ENCODE measurements at regions not wholly inside any gene's neighbourhood (a gene's known extent, or its start where the extent isn't known, plus 50 kb on each side); places are given as distances from the start of the nearest gene placed in this dataset.
A peak's percentile ranks its signal among the peaks of the same experiment; 100 is the strongest.

DNA sequence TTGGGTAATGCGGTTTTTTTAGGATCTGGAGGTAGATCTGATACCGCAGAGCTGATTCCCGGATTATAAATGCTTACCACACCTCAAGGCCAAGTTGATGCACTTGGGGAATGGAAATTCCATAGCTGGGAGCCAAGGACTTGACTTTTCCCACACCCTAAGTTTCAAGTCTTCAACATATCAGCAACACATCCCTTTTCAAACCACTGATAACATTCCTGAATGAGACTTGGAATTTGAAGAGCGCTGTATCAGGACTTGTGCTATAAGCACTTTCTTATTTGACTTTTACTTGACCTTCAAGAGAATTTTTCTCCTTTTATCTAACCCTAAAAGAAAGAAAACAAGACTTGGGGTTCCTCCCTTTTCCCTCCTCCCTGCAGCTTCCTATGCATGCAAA, 90.6 kb upstream of the NAA20 start:
- DNase-seq (ENCODE audit: low spot score), result no peak

DNA sequence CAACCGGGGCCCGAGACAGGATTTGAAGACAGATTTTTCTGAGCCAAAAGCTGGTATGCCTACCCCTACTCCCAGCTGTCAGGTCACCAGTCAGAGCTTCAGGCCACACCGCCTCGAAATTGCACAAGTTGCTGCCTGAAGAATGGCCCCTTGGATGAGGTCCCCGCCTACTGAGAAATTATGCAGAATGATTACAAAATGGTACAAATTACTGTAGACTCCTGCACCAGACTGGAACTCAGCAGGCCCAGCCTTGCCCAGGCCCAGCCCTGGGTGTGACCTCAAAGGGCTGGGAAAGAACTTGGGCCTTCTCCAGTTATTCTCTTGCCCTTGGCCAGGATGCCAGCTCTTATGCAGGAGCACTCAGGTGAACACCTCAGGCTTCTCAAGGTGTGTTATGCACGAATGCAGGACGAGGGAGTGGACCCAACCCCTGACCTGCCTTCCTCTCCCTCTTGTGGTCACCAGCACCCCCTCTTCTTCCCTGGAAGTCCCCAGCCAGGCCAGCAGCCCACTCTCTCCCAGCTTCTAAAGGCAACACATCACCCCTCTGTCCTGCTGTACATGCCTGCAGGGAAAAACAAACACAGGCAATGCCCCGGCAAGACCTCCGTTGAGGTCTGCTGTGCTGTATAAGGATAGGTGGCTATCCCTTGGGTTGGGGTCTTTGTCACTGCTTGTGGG, 88.7 kb upstream of the NAA20 start:
- DNase-seq (ENCODE audit: low spot score), result no peak

DNA sequence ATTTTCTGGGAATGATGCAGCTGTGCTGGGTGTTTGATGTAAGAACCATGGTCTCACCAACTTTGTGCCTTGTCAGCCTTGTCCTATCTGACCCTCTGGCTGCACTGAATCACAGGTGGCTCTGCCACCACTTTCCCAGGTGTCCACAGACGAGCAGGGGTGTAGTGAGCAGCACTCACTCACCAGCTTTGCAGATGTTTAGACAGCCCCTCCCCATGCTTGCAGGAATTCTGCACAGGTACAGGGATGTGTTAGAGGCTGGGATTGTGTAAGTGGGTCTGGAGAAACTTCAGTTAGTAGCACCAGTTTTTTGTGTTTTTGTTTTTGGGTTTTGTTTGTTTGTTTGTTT, 88.2 kb upstream of the NAA20 start:
- DNase-seq (ENCODE audit: low spot score), result no peak

DNA sequence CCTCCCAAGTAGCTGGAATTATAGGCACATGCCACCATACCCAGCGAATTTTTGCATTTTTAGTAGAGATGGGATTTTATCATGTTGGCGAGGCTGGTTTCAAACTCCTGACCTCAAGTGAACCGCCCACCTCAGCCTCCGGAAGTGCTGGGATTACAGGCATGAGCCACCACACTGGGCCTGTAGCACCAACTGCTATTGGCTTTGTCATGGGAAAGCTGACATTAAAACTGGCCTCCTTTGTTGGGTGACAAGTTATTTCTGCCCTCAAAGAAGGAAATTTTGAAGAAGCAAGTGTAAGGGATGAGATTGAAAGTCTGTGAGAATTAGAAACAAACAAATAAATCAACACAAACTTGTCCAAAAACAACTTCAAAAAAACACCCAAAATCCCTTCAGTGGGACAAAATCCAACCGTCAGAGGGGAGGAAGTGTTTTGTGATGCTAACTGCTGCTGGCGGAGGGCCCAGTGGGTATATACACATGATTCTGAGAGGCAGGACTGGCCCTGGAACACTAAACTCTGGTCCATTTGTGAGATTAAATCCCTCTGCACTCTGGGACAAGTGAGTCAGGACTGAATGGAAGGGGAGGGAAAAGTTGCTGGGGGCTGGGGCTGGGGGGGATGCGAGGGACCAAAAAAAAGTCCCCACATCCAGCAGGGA, 87.5 kb upstream of the NAA20 start:
- no peak for DNase-seq (ENCODE audit: low spot score)

DNA sequence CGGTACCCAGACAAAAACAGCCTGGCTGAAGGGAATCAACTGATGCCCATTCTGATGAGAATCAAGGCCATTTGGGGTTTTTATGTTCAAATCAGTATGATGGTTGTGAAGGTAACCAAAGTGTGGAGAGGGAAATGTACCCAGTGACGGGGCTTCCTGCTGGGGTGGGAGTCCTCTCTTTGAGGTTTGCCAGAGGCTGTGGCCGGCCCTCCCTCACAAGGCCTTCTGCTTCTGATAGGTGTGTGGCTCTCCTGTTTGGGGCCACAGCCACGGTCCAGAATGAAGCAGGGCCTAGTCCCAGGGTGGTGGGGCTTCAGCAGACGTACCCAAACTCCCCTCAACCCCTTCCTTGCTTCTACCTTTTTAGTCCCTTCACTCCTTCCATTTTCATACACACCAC, 86.7 kb upstream of the NAA20 start:
- DNase-seq (ENCODE audit: low spot score), result no peak

DNA sequence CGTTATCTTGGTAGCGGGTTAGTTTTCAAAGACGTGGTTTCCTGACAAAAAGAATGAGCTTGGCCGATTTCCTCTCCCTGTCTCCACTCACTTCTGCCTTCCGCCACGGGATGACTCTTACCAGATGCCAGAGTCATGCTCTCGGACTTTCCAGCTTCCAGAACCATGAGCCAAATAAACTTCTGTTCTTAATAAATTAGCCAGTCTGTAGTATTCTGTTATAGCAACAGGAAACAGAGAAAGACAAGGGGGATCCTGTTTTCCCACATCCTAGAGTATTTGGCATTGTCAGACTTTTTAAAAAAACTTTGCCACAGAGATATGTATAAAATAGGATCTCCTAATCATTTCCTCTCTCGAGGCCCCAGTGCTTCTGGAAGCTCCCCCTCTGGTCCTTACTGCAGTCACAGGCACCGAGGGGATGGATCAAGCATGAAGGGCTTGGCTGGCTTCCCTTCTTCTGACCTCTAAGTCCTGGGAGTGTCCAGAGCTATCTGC, 84.9 kb upstream of the NAA20 start:
- DNase-seq (ENCODE audit: low spot score), result no peak

DNA sequence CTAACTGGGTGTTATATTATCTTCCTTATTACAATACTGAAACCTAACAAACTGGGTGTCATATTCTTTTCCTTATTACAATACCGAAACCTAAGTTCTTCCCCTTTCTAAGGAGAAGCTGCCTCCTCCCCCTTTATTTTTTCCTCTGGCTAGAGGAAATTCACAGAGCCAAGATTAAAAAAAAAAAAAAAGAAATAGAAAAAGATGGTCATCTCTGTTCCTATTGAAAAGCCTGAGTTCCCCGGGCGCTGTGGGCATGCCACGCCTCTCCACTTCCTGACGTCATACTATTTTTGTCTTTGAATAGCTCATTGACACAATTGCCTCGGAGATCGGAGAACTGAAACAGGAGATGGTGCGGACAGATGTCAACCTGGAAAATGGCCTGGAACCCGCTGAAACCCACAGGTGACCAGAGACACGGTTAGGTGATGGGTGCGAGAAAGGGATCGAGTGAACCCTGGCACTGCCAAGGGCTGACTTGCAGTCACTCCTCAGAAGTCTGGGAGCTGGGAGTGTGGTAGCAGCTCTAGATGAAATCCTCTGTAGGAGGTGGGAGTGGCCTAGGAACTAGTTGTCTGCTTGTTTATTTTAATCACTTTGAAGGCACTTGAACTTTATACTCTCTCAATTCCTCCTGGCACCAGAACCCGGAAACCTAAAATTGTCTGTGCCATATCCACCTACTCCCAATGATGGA, 82.2 kb upstream of the NAA20 start:
- DNase-seq (ENCODE audit: low spot score), result no peak

DNA sequence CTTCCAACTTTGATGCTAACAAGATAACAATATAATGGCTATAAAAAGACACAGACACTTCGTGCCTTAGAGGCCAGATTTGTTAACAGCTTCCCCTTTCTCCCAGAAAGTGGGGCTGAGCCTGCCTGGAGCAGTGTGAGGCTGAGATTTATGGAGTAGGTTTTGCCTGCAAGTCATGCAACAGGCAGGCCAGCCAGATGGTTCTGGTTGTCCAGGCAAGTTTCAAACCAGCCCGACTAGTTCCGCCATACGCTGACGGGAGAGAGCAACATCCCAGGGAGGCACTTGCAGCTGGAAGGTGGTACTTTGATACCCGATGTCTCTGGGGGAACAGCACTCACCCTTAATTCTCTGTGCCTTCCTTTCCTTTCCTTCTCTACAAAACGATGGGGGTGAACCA, 81.3 kb upstream of the NAA20 start:
- no peak for DNase-seq (ENCODE audit: low spot score)

DNA sequence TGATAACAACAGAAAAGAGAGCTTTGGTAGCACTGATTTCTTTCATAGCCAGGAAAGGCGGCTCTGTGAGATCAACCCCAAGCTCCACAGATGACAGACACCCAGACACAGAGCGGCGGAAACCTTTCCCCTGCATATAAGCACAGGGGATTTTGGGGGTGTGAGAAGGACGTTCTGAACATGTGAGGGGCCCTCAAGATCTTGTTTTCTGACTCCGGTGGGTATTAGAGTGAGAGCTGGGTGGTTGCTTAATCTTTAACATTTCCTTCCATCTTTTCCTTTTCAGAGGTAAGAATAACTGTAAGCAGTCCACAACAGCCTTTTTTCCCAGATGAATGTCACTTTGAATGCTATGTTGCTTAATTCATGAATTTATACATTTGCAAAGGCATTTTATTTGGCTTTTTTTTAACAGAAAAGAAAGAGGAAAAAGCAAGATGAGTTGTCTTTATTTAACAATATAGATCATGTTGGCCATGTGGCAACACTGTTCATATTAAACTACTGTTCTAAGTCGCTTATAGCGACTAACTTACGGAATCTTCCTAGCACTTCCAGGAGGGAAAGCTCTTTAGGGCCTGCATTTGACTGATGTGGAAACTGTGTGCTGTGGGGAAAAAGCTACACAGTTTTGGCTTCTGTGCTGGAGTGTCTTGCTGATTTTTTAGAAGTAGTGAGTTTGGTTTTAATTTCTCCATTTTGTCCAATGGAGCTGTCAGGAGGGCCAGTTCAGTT, 80.5 kb upstream of the NAA20 start:
- DNase-seq (ENCODE audit: low spot score), result no peak

DNA sequence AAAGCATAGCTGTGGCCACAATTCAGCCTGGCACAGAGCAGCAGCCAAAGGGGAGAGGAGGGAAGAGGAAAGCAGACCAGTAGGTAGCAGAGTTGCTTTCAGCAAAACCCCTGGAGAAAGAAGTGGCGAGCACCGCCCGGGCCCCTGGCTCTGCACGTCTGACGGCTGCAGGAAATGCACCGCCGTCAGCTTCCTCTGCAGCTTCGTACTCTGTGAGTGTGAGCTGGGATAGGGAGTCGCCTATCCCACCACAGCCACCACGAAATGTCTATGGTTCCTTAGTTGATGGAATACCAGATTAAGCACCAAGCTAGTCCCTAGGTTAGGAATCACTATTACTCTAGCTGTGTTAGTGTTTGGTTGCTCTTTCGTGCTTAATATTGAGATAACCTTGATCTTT, 79.9 kb upstream of the NAA20 start:
- no peak for DNase-seq (ENCODE audit: low spot score)

DNA sequence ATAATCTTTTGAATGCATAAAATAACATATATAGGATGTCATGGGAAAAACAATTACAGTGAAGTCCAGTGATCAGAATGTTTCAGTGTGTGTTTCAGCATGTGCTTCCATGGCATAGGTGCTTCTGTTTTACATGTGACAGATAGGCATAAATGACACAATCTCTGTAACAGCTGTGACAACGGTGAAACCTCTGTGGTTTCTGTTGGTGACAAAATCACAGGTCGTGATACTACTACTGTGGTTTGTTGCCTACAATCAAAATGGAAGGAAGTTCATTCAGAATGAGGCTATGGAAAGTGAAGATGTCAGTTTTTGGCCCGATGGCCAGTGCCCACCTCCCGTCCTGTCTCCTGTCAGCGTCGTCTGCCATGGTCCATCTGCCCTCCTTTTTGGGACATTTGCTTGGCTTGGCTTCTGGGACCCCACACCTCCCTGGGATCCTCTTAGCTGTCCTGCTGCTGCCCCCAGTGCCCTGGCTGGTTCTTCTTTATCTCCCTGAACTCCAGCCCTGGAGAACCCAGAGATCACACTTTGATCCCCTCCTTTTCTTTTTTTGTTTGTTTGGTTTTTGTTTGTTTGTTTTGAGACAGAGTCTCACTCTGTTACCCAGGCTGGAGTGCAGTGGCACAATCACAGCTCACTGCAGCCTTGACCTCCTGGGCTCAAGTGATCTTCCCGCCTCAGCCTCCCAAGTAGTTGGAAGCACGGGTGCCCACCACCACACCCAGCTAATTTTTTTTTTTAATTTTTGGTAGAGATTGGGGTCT, 79.3 kb upstream of the NAA20 start:
- DNase-seq (ENCODE audit: low spot score), result no peak

DNA sequence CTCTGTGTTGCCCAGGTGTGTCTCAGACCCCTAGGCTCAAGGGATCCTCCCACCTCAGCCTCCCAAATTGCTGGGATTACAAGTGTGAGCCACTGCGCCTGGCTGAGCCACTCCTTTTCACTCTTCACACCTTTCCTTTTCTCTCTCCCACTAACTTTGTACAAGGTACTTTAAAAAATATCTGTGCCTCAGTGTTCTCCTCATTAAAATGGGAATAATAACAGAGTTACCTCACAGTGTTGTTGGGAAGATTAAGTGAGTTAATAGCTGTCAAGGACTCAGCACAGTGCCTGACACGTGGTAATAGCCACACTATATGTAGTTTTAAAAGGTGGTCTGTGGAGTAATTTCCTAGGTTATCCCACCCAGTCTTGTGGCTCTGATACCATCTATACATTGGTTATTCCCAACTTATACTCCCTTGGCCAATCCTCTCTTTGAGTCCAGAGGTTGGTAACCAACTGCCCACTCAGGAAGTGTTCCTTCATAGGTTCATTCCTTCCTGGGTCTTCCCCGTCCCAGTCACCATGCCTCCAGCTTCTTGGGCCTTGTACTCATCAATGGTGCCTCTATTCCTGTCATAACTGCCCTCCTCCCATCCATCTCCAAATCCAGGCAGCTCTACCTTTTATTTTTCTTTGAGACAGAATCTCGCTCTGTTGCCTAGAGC, 78.6 kb upstream of the NAA20 start:
- DNase-seq (ENCODE audit: low spot score), result no peak

DNA sequence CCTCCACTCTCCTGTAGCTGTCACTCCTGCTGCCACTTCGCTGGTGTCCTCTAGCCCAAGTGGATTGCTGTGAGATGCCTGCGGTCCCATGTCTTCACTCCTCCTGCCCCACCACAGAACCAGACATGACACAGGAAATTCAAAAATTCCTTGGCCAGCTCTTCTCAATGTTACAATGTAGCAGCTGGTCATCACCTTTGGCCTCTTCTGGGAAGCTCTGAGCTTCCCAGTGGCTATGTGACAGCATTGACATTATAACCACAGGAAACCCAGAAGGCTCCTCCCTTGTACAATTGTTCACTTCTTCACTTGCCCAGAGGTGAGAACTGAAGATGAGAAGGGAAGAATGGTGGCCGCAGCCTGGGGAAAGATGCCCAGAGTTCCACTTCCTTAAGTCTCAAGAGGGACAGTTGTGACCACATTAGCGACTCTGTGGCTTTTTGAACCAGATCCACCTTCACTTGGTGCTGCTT, 76.1 kb upstream of the NAA20 start:
- DNase-seq (ENCODE audit: low spot score), result no peak

DNA sequence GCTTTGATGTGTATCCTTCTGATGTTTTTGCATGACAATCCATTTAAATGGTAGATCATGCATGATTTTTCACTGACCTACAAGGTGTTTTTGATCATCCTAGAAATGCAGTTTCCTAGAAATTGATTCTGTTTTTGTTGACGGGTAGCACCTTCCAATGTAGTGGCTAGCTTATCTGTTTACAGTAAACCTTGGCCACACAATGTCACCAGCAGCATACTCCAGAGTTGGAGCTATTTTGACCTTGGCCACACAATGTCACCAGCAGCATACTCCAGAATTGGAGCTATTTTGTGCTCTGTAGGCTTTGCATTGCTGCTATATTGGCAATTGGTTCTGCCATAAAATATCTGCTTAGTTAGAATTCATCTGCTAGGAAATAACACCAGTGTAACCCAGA, 74.6 kb upstream of the NAA20 start:
- no peak for DNase-seq (ENCODE audit: low spot score)

DNA sequence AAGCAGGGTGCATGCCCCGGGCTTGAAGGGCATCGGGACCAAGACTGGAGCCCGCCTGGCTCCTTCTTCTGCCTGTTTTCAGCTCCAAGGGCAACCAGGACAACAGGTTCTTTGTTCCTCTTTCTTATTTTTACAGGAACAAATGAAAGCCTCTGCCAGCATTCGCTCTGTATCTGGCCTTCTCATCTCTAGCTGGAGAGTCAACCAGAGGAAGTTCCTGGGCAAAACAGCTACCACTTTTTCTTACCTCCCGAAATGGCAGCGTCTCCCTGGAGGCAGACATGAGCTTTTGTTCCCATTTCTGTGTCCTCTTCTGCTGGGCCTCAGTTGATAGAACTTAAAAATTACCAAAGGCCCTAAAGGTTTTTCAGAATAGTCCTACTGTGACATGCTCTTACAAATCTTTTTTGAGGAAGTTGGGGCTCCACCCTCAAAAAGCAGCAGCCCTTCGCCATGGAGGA, 74.1 kb upstream of the NAA20 start:
- no peak for DNase-seq (ENCODE audit: low spot score)

DNA sequence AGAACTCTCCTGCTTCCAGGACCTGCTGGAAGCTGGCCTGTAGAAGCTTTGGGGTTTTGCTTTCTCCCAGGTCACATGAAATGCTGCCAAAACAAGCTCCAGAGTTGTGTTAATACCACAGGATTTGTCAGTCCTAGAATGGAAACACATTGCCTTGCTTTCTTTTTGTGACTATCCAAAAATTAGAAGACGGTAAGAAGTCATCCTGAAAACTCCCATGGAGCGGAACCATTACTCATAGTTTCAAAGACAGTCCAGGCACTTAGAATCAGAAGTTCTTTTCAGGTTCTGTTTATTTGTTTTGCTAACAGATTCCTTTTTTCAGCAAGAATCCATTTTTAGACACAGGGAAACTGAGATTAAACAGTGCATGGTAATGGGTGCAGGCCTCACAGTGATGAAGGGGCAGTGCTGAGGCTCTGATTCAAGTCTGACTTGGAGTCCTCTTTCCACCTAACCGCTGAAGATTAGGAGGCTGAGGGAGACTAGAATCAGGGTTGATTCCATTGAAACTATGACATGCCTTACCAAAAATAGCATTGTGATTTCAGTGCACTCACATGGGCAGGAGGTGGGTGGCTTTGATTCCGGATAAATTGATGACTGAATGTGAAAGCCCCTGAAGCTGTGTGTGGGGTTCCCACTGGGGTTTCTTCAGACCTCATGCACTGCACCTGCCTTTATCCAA, 72.2 kb upstream of the NAA20 start:
- no peak for DNase-seq (ENCODE audit: low spot score)

DNA sequence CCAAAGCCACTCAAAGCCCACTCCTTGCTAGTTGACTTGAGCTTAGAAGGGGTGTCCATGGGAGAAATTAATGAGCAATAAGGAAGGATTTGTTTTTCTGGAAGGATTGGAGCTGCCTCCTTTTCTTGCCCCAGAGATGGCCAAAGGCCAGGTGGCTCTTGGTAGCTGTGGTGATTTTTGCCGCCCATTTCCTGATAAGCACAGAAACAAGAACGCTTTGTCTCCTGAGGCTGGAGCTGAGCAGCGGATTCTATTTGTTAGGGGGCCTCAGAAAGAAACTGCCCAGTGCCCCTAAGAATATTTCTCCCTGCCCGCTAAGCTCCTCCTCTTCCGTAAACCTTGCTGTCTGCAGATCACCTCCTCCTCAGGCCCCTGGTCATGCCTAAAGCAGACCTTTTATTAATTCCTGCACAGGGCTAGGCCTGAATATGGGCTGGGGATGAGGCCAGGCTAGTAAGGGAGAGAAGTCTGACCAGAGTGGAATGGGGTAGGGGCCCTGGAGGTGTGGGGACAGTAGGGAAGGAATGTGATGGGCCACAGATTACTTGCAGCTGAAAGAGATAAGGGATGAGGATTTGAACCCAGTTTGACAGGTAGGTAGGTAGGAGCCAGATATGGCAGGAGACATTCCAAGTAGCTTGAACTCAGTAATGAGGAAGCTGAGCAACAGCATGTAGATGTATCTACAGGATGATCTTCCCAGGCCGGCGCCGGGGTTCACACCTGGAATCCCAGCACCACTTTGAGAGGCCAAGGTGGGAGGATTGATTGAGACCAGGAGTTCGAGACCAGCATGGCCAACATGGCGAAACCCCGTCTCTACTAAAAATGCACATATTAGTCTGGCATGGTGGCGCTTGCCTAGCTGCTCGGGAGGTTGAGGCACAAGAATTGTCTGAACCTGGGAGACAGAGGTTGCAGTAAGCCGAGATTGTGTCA, 71.2 kb upstream of the NAA20 start:
- DNase-seq (ENCODE audit: low spot score), result no peak

DNA sequence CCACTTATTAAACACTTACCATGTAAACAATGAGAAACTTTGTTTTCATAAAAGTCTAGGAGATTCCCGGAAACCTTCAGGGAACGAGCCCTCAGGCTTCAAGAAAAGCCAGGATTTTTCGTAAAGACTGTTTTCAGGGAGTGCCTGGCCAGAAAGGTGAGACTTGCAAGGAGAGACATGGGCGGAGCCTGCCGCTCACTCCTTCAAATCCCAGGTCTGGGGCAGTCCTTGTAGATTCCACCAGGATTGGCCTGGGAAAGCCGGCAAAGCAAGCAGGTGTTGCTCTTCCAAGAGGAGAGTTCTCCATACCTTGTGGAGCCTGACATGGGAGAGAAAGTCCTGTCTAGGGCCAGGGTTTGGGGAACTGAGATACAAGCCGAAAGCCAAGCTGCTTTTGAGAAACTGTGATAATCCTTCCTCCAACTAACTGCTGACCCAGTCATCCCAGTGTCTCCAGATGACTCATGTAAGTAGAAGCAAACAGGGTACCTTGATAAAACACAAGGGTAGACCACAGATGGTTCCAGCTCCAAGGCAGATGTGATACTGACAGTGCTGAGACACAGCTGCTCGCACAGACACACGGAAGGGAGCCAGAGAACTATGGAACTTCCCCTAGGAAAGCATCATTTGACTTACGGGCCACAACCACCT, 69.4 kb upstream of the NAA20 start:
- peak; percentile 26 for DNase-seq (ENCODE audit: low spot score)

Data from H4 (cell line).